AG10803 (cell line): ENCODE measurements at regions not wholly inside any gene's neighbourhood (a gene's known extent, or its start where the extent isn't known, plus 50 kb on each side); places are given as distances from the start of the nearest gene placed in this dataset.

Experiments used
- DNase-seq: peaks from one replicate; pipeline ENCODE4 v3.0.0; 2010; ENCODE audit warnings: low read depth
- H3K4me3 ChIP-seq: 2 replicates; pipeline ENCODE4 v1.5.1; 2011; ENCODE audit warnings: mild to moderate bottlenecking, low read length, control low read depth
- TF ChIP-seq, protein P1 (sequence below): conservative IDR thresholded peaks from 2 replicates; pipeline ENCODE4 v1.5.1; 2011; ENCODE audit warnings: mild to moderate bottlenecking, low read length, control low read depth, inconsistent platforms

DNA sequence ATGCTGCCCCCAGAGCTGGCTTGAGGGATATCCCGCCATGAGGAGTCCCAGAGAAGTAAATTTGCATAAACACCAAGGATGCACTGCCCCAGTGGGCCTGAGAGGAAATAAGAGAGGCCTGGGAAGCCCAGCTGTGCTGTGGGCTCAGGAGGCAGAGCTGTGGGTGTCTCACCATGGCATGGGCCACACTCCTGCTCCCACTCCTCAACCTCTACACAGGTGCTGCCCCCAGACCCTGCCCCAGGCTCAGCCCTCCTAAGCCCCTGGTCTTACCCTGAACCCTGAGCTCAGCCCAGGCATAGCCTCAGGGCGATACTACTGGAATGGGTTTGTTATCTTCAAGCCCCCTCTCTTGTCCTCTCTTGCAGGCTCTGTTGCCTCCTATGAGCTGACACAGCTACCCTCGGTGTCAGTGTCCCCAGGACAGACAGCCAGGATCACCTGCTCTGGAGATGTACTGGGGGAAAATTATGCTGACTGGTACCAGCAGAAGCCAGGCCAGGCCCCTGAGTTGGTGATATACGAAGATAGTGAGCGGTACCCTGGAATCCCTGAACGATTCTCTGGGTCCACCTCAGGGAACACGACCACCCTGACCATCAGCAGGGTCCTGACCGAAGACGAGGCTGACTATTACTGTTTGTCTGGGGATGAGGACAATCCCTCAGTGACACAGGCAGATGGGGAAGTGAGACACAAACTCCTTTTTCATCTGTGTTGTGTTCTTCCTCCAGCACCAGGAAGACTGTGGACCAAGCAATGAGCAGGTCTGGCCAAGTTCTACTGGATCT lies 59.9 kb downstream of the GGTLC2 start:
- H3K4me3 ChIP-seq = no peak overlapping the region
- DNase-seq = no peak
- TF ChIP-seq, protein P1, sequence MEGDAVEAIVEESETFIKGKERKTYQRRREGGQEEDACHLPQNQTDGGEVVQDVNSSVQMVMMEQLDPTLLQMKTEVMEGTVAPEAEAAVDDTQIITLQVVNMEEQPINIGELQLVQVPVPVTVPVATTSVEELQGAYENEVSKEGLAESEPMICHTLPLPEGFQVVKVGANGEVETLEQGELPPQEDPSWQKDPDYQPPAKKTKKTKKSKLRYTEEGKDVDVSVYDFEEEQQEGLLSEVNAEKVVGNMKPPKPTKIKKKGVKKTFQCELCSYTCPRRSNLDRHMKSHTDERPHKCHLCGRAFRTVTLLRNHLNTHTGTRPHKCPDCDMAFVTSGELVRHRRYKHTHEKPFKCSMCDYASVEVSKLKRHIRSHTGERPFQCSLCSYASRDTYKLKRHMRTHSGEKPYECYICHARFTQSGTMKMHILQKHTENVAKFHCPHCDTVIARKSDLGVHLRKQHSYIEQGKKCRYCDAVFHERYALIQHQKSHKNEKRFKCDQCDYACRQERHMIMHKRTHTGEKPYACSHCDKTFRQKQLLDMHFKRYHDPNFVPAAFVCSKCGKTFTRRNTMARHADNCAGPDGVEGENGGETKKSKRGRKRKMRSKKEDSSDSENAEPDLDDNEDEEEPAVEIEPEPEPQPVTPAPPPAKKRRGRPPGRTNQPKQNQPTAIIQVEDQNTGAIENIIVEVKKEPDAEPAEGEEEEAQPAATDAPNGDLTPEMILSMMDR = no peak

DNA sequence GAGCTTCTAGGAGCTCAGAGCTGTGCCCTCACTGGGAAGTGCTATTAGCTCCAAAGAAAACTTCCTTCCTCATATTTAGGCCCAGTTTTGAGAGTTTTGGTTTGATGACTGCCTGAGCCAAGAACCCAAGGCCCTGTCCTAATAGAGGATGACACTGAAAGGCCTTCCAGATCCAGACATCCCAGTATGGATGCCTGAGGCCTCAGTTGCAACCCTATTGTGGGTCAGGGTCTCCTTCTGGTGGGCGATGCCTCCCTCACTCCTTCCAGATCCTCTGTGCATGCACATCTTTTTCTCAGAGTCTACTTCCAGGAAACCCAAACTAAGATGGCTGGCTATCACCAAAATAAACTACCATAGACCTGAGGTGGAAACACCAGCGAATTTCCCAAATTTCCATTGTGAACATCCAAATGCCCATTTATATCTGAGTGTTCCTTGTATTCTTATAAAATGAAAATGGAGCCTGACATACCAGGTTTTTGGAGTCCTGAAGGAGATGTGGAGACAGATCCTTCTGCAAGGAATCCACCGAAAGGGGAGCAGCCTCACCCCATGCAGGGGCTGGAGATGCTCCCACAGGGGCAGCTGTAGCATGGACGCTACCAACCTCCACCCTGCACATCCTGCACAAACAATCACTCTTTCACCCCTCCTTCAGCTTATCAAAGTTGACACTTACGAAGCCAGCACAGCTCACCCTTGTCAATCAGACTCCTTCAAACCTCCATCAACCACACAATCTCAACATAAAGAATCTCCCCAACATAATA lies 61.1 kb downstream of the GGTLC2 start:
- no peak for DNase-seq
- H3K4me3 ChIP-seq = no peak overlapping the region
- TF ChIP-seq, protein P1 = no peak

DNA sequence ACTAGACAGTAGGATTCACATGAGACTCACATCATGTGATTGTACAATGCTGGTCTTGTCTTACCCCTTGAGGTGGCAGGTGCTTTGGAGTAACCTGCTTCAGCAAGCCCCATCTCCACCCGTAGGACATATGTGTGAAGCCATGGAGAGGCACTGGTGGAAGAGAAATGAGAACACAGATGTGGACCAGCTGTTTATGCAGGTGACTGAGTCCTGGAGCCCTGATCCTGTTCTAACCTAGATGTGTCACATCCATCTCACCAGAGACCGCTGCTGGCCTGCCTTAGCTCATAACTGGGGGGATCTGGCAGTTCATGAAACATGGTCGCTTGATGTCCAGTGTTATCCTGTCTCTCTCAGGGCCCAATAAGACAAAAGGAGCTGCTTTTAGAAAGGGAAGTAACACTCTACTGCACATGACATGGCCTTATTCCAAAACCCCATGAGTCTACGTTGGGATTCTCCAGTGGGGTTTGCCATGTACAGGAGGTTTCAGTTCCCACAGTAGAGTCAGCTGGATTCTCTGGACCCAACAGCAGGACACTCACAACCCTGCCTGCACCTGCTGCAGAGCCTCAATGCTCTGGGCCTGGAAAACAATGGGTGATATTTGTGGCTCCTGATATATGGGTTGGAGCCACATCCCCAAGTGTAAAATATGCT lies 62.0 kb downstream of the GGTLC2 start:
- DNase-seq = no peak
- no peak overlapping the region for H3K4me3 ChIP-seq
- TF ChIP-seq, protein P1 = no peak

DNA sequence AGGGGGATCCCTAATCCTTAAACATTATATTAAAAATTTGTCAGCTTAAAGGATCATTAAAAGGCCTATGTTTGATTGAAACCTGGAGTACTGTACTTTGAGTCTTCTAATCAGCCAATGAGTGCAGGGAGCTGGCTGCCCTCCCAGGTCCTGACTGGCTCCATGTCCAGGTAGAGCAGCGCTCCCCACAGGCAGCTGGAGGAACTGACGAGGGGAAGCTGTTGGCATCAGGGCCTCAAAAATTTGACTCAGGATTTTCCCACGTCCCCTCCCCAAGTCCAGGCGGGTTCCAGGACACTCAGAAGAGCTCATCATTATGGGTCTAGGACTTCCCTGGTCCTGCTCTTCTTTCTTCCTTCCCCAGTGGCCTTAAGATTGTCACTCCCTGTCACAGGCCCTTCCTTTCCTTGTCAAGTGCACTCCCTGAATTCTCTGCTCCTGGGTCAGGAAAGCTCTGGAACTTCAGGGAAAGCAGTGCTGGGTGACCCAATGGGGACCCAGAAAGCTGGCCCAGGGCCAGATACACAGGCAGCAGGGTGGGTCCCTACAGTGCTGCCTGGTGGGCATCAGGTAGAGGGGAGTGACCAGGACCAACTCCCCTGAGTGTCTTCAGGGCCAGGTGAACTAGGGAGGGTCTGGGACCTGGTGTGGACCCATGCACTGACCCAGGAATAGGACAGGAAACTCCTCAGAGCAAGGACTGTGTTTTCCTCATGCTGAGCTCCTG lies 65.5 kb downstream of the GGTLC2 start:
- TF ChIP-seq, protein P1 = no peak

DNA sequence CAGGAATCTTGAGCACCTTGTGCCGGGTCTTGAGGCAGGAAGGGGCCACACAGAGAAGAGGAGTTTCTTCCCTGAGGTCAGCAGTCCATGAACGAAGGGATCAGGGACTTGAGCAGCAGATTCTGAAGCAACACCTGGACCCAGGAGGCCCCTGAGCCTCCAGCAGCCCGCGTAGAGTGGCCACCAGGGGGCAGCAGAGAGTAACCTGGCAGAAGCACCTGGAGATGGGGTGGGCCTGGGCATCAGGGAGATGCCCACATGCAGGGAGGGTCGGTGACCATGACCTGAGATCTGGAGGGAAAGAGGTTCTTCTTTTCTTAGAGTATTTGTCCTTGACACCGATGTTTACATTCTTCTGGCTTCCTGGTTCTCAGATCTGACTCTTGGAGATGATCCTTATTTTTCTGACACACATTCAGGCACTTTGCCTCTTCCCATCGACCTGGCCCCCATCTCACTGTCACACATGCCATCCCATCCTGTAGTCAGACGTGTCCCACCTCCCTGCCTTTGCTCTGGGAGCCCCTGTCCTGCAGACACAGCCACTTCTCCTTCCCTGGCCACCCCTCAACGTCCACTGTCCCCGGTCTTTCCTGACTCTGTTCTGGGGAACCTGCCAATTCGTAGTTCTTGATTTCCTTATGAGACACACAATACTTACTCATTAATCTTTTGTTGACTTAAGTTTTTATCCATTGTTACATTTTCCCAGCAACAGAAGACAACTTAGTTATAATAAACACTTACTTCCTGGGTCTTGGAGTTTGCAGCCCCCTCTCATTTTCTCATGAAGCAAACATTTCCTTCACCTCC lies 66.5 kb downstream of the GGTLC2 start:
- H3K4me3 ChIP-seq = no peak overlapping the region
- TF ChIP-seq, protein P1 = peak; percentile 88

More for the DNA sequence above, 65.5 kb downstream of the GGTLC2 start:
- H3K4me3 ChIP-seq = no peak overlapping the region
- no peak for DNase-seq

DNA sequence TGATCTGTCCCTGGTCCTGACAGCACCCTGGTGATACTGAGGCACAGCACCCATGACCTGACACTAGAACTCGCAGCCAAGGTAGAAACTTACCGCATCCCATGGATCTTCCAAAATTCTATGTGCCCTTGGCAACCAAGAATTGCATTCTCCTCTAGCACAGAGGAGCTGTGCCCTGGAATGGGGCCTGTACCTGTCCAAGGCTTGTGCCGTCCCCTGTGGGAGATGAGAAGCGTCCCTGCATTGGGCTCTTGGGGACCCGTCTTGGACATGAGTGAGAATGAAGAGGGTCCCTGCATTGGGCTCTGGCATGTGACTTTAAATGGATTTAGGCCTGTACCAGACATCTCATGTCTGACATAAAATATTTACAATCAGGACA lies 67.1 kb downstream of the GGTLC2 start:
- TF ChIP-seq, protein P1 = no peak
- no peak overlapping the region for H3K4me3 ChIP-seq
- DNase-seq = no peak

More for the DNA sequence above, 66.5 kb downstream of the GGTLC2 start:
- DNase-seq = peak; percentile 24
